ENCODE measurements at regions not wholly inside any gene's neighbourhood (a gene's known extent, or its start where the extent isn't known, plus 50 kb on each side); places are given as distances from the start of the nearest gene placed in this dataset.

DNA sequence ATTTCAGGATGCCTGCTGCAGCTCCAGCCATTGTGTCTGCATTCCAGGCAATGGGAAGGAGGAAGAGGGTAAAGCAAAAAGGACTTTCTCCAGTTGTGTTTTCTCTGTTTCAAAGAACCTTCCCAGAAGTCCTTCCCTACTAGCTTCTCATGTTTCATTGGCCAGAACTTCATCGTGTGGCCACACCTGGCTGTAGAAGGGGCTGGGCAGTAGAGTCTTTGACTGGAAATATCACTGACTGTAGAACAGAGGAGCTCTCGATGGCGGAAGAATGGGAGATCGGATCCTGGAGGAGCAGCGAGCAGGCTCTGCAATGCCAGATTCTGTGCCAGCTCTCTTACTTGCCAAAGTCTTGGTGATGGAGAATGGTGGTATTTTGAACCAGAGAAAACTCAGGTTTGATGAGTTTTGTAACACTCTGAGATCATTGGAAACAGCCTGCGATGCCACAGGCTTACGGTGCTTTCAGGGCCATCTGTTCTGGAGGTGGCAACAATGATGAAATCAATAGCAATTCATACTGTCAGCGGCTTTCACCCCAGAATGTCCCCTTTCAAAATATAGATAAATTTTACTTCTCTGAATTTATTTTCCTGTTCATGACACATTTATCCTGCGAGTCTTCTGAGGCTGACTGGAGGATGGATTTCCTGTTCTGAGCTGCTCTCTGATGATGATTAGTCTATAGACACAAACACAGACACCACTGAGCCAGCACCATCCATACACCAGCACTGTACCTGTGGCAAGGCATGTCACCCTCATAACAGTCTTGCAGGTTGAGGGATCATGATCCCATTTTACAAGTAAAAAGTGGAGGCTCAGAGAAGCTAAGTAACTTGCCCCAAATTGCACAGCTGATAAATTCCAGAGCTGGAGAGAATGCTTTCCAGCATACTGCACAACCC, 204.2 kb downstream of the EMX2 start:
- in situ Hi-C loops (cut with HindIII; ENCODE audit: low sequenced_read_pairs): no loop called here

DNA sequence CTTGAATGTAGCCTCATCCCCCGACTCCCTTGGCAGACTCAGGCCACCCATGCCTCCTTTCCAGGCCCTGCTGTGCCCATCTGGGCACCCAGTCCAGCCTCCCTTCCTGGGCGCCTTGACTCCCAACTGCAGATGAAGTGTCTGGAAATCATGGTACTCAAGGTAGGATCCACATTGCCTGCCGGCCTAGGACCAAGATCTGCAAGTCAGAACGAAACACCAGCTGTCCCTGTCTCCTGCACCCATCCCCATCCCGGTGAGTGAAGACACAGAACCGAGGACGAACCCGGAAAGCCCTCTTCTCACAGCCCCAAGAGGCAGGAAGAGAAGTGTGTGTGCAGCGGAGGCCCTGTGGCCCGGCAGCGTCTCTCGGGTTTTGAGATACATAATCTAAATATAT, 205.1 kb downstream of the EMX2 start:
- in situ Hi-C loops (cut with HindIII; ENCODE audit: low sequenced_read_pairs): no loop called here

DNA sequence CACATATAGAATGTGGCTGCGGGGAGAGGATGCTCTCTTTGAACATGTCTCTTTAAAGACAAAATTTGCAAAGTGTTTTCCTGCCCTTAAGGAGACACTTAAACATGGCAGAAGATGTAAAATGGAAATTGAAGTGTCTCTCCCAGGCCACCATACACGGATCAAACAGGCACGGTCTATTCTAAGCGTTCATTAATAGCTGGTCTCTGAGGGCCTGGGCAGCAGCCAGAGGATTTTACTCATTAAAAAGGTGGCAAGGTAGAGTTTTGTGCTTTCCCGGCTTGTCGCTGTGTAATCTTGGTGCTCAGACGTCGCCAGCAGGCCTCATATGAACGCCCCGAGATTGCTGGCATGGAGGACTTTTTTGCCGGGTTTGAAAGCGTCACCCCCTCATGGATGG, 205.5 kb downstream of the EMX2 start:
- in situ Hi-C loops (cut with HindIII; ENCODE audit: low sequenced_read_pairs): no loop called here

DNA sequence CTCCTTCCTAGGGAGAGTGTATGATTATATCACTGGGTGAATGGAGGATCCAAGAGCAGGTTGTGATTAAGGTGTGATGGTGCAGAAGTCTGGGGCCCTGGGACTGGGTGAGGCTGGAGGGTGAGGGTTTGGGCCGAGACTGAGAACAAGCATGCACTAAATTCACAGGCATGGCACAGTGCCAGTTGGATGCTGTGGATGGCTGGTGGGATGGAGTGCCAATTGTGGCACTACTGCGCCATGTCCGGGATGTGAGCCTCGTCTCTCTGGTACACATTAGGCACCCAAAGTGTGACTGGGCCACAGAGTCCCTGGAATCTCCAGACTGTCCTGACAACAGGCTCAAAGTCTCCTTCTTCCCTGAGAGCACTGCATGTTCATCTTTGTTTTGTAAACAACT, 208.1 kb downstream of the EMX2 start:
- in situ Hi-C loops (cut with HindIII; ENCODE audit: low sequenced_read_pairs): loop anchor here (10.0 kb wide), 1 partner anchor 514 kb away; no protein-coding TSS in a partner anchor

- in situ Hi-C loops (cut with HindIII; ENCODE audit: low sequenced_read_pairs): loop anchor here (10.0 kb wide), 1 partner anchor 514 kb away; no protein-coding TSS in a partner anchor
Observed at GRCh38 chr10:117751259-117751658, 208.7 kb downstream of the EMX2 start.

GRCh38 chr10:117752103-117752502, 209.6 kb downstream of the EMX2 start:
- in situ Hi-C loops (cut with HindIII; ENCODE audit: low sequenced_read_pairs): loop anchor here (10.0 kb wide), 1 partner anchor 513 kb away; no protein-coding TSS in a partner anchor

DNA sequence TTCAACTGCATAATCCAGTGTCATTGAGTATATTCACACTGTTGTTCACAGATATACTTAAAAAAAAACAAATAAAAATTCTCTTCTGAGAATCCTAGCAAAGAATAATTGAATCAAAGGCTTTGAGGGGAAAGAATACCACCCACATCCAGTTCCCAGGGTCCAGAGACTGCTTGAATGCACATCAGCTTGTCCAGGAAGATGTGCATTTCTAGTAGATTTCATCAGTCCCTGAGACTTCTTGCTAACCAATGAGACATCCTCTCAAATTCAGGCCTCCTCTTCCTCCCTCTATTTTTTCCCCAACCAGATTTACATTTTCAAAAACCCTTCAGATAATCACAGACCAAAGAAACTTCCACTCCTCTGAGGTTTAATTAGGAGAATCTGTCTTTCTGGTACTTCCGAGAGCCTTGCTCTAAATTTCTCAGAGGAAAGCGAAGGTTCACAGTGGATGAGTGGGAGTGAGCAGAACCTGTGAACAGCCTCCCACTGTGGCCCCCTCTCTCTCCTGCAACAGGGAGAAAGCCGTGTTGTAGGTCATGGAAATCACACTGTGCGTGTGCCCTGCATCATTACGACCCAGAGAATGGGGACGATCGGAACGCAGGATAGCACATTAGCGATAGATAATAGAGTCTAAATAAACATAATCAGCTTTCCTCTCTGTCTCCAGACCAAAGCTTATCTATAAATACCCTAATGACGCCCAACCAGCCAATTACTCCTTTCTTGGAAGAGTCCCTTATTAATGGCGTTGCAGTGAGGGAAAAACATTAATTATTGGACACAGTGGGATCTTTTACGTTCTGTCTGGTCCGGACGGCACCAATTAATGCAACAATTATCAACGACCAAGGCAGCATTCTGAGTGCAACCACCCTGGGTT, 212.5 kb downstream of the EMX2 start:
- in situ Hi-C loops (cut with HindIII; ENCODE audit: low sequenced_read_pairs): loop anchor here (10.0 kb wide), 1 partner anchor 510 kb away; no protein-coding TSS in a partner anchor

DNA sequence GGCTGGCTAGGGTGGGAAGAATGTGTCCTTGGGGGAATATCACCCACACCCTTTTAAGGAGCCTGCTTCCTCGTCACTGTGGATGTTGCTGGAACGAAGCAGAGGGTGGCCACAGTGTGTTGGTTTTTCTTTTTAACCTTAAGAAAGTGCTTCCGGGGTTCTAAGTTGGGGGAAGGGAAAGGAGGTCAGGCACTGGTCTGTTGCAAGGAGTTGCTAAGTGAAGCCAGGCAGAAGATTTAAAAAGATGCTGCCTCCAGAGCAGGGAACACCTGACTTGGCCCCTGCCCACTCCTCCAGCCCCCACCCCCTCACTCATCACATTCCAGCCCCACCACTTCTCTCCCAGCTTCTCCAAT, 213.1 kb downstream of the EMX2 start:
- in situ Hi-C loops (cut with HindIII; ENCODE audit: low sequenced_read_pairs): loop anchor here (10.0 kb wide), 1 partner anchor 509 kb away; no protein-coding TSS in a partner anchor

GRCh38 chr10:117757086-117757720, 214.7 kb downstream of the EMX2 start:
- in situ Hi-C loops (cut with HindIII; ENCODE audit: low sequenced_read_pairs): loop anchor here (10.0 kb wide), 1 partner anchor 508 kb away; no protein-coding TSS in a partner anchor

DNA sequence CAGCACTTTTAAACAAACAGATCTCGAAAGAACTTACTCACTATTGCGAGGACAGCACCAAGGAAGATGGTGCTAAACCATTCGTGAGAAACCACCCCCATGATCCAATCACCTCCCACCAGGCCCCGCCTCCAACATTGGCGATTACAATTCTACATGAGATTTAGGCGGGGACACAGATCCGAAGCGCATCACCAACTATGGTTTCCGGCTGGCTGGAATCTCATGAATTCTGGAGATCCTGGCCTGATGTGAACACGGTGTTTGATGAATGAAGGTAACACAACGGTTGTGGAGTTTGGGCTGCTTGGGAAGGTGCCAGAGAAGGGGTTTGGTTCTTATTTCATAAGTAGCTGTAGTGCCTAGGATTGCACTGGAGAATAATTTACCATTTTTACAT, 216.7 kb downstream of the EMX2 start:
- in situ Hi-C loops (cut with HindIII; ENCODE audit: low sequenced_read_pairs): loop anchor here (10.0 kb wide), 1 partner anchor 506 kb away; no protein-coding TSS in a partner anchor

- in situ Hi-C loops (cut with HindIII; ENCODE audit: low sequenced_read_pairs): no loop called here
Observed at GRCh38 chr10:117761695-117762094, 219.1 kb downstream of the EMX2 start.

- in situ Hi-C loops (cut with HindIII; ENCODE audit: low sequenced_read_pairs): no loop called here
Observed at GRCh38 chr10:117762126-117762818, 219.7 kb downstream of the EMX2 start.

DNA sequence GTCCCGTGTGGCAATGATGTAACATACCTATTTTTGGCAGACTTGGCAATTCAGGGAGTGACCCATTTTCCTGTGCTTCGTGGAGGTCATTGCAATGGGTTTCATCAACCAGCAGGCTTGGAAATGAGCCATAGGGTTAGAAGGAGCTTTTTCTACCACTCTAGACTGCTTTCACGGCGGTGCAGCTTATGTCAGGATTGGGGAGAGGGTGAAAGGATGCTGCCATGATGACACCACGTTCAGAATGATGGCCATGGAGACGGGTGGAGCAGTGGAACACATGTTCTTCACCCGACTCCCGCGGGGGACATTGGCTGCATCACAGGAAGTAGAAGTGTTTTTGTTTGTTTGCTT, 220.2 kb downstream of the EMX2 start:
- in situ Hi-C loops (cut with HindIII; ENCODE audit: low sequenced_read_pairs): no loop called here

DNA sequence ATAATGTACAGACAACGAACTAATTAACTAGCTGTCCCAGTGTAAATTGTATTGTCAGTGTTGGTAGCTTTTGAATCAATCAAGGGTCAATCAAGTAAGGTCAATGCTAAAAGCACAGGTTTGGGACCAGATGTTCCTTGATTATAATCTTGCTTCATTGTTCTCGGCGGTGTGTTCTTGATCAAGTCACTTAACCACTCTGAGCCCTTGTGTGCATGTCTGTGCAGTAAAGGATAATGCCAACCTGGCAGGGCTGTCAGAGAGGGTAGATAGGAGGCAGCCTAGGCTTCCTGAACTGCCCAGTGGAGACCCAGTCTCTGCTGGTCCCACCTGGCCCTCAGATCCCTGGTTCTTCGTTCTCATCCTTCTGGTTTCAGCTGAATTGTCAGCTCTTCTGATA, 221.0 kb downstream of the EMX2 start:
- in situ Hi-C loops (cut with HindIII; ENCODE audit: low sequenced_read_pairs): no loop called here

- in situ Hi-C loops (cut with HindIII; ENCODE audit: low sequenced_read_pairs): no loop called here
Observed at GRCh38 chr10:117768333-117769042, 225.9 kb downstream of the EMX2 start.

- in situ Hi-C loops (cut with HindIII; ENCODE audit: low sequenced_read_pairs): loop anchor here (10.0 kb wide), 1 partner anchor 119 kb away; no protein-coding TSS in a partner anchor
Observed at GRCh38 chr10:117775526-117775925, 233.0 kb downstream of the EMX2 start.

GRCh38 chr10:117777222-117777621, 234.7 kb downstream of the EMX2 start:
- in situ Hi-C loops (cut with HindIII; ENCODE audit: low sequenced_read_pairs): loop anchor here (10.0 kb wide), 1 partner anchor 118 kb away; no protein-coding TSS in a partner anchor

DNA sequence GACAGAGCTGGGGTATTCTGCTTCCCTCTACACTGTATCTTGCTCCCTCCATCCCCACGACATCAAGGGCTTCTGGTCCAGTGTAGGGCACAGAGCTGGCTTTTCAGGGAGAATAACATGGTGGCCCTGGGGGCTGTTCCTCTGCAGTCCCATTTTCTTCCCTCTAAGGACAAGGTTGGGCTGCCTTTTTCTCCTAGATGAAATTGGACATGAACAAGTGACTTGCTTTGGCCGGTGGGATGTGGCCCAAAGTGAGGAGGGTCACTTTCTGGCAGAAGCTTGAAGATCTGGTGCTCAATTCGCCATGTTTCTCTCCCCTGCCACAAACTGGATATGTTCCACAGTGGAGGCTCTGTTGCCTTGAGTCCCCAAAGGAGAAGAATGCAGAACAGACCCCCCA, 235.7 kb downstream of the EMX2 start:
- in situ Hi-C loops (cut with HindIII; ENCODE audit: low sequenced_read_pairs): loop anchor here (10.0 kb wide), 1 partner anchor 117 kb away; no protein-coding TSS in a partner anchor

GRCh38 chr10:117780411-117780810, 237.9 kb downstream of the EMX2 start:
- in situ Hi-C loops (cut with HindIII; ENCODE audit: low sequenced_read_pairs): no loop called here

Measured in endothelial cell of hepatic sinusoid (primary cell).